Occipital lobe (tissue), 1 donor: ENCODE measurements at regions not wholly inside any gene's neighbourhood (a gene's known extent, or its start where the extent isn't known, plus 50 kb on each side); places are given as distances from the start of the nearest gene placed in this dataset.

Source experiments
- DNase-seq: peaks from one replicate; lab custom pipeline; 2025; lab: John Stamatoyannopoulos, UW

DNA sequence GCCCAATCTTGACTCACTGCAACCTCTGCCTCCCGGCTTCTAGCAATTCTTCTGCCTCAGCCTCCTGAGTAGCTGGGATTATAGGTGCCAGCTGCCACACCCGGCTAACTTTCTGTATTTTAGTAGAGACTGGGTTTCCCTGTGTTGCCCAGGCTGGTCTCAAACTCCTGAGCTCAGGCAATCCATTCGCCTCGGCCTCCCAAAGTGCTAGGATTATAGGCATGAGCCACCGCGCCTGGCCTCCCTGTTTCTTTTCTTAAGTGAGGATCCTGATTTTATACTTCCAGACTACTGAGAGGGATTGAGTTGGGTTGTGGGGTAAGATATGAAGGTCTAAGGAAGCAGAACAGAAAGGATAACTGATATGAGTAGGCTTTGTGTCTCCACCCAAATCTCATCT is 106.8 kb downstream of the CNTN3 start:
- DNase-seq: no peak

DNA sequence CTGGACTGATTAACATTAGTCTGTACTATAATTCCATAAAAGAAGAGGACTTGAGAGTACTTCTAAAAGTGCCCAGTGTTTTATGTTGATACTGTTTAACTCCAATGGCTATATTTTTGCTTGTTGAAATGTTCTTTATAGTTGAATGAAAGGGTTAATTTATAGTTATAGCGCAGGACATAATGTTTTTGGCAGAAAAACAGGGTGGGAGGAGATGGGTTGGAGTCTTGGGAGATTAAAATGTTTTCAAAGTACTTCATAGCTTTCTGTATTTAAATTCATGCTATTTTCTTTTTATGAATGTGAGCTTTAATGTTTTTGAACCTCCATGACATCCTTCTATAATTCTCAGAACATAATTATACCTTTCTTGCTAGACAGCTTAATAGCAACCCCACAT is 108.2 kb downstream of the CNTN3 start:
- DNase-seq: no peak

DNA sequence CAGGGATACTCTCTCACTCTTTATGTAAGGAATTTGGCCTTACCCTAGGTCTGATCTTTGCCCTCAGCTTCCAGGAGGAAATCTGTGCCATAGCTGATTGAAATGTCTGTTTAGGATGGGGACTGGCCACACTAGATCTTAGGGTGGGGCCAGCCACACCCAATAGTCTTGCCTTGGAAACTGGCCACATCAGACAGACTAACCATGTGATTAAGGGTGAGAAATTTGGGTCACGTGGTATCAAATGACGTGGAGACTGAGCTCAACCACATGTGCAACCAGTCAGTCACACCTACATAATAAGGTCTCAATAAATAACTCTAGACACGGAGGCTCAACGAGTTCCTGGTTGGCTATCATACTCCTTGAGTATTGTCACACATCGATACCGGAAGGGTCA is 113.5 kb downstream of the CNTN3 start:
- DNase-seq: no peak

DNA sequence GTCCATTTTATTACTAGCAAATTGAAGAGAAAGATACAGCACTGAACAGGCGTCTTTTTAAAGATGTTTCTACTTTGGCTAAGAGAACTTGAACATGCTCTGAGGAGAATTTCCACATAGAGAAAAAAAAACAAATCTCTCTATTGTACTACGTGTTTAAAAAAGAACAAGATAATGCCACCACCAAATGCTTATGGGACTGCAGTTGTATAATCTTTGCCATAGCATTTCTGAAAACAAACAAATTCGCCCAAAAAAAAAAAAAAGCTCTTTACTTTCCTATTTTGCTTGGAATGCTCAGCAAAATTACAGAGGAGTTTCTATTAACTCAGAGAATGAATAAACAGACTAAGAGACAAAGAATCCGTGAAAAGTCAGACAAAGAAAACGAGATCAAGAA is 114.2 kb downstream of the CNTN3 start:
- no peak for DNase-seq

DNA sequence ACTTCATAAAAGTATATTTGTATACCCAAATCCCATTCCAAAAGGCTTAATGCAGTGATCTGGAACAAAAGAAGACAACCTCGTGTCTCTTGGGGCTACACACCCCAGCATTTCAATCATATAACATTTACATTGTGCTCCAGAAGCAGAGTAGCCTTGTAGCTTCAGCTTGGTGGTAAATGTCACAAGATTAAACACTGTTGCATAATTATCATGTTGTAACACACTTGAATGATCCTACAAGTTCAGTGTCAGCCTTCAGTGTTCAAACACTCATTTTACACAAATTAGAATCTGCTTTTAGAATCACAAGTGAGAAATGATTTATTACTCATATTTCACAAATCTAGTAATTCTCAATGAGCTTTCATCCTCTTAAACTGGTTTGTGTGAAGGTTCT is 122.6 kb downstream of the CNTN3 start:
- no peak for DNase-seq

DNA sequence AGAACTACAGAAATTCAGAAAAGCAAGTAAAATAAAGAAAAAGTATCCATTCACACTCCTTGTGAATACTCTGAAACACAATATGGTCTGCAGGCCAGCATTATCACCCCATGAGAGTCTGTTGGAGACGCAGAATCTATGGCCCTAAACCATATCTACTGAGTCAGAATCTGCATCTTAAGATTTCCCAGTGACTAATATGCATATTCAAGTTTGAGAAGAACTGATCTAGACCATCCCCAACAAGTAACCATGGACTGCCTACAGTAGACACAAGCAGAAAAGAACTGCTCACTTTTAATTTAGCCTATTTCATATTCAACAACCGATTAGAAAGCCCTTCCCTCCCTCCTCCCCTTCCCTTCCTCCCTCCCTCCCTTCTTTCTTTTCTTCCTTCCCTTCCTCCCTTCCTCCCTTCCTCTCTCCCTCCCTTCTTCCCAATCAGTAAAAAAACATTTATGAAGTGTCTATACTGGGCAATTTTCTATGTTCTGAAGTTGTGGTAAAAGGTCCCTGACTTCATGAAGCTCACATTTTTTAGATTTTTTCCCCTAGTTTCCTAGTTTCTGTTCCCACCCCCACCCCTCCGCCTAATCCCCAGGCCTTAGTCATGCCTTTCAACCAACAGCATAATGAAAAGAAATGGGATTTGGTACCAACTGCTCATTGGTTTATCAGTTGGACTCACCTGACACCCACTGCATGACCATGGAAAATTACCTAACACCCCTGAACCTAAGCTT is 125.2 kb downstream of the CNTN3 start:
- DNase-seq: no peak

DNA sequence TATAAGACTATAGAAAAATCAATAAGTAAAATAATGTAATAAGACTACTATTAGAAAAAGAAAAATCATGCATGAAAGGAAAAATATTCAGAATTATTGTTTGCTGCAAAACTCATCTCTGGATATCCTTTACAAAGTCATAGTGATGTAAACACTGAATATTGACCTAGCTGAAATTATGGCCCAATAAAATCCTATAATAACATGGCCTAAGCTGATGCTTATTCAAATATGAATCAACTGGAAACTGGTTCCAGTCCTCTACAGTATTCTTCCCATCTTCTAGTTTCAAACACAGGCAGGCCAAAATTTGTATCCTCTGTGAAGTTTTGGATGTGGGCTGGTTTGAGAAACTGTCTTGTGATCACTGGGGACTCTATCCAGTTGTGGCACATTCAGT is 134.5 kb downstream of the CNTN3 start:
- DNase-seq: no peak

DNA sequence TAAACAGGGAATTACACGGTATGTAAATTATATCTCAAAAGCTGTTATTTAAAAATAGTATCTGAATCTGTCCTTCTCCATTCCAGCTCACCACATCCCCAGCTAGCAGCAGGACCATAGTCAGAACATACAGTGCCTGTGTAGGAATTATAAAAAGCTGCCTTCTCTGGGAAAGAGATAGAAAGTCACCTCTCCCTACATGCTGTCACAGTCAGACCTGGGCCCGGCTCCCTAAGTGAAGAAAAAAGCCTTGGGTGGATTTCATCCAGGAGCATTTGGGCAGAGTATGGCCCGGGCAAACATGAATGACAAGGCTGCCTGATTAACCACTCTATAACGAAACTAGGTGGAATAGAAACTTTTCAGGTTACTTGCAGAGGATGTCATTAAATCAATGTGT is 144.1 kb downstream of the CNTN3 start:
- DNase-seq: no peak

DNA sequence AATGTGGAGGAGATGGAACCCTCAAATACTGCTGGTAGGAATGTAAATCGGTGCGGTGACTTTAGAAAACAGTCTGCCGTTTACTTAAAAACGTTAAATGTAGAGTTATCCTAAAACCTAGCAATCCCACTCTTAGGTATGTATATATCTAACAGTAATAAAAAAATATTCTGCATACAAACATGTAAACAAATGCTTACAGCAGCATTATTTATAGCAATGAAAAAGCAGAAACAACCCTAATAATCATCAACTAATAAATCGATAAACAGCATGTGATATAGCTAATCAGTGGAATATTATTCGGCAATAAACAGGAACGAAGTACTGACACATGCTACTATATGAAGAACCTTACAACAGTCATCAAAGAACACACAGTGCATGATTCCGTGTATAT is 144.7 kb downstream of the CNTN3 start:
- DNase-seq: no peak

DNA sequence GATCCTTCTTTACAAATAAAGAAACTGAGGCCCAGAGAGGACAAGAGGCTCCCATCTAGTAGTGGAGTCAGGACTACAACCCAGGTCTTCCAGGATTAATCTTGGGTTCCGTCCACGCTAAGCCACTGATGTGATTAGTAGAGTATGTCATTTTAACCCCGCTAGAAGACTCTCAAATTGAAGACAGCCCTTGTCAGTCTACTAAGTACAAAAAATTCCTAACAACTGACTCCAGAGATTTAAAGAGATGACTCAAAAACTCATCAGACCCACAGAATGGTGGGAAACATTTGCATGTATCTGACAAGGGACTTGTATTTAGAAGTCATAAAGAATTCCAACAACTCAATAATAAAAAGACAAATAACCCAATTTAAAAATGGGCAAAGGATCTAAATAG is 145.3 kb downstream of the CNTN3 start:
- no peak for DNase-seq

DNA sequence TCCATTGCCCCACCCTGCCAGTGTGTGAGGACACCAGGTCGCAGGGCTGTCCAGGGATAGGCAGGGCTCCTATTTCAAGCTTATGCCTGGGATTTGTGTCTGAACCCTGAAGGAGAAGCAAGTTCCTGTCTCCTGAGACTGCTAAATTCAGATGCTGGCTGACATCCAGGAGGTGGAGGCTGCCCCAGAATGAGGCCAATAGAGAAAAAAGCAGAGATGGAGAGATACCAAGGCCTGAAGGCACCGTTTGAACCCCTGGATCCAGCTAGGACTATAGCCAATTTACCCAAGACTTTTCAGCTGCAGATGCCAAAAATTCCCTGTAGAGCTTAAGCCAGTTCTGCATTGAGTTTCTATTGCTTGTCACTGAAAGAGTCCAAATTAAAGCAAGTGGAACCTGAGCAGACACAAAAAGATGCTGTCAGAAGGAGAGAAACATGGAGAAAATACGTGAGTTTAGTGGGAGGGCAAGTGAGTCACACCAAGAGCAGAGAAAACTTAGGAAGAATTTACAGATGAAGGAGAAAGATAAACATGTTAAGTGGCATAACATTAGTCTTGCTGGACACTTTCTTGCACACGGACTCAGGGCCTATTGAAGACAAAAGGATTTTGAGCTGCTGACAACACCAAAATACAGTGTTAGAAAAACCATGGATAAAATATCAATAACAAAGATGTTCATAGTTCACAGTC is 148.6 kb downstream of the CNTN3 start:
- peak; percentile 21 for DNase-seq

DNA sequence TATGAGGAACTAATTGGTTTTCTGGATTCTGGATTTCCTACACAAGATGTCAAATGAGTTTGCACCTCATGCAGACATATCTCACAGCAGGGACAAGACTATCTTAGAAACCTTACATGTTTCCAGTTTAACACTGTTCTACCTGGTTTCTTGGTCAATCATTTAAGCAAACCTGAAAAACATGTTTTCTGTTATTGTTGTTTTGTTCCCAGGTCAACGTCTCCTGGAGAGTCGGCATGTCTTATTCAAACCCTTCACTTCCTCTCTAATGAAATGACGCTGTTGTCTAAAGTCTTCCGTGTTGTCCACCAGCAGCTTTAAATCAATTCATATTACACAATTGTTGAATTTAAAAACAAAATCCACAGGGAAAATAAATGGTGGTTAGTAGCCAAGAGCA is 150.9 kb downstream of the CNTN3 start:
- DNase-seq: no peak

DNA sequence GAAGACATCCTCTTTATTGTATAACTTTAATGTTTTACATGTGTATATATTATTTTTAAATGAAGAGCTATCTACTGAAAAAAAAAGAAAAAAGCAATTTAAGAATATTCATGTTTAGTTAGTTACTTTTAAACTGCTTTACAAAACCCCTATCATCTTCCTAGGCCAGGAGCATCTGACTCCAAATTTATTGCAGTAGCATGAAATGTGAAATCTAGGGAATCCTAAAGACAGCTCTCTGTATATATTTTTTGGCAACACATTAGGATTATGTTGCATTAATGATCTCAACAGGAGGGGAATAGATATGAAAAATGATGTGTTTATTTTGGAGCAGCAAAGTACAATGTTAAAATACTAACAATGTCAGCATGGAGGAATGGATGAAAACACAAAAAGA is 158.3 kb downstream of the CNTN3 start:
- DNase-seq: no peak

DNA sequence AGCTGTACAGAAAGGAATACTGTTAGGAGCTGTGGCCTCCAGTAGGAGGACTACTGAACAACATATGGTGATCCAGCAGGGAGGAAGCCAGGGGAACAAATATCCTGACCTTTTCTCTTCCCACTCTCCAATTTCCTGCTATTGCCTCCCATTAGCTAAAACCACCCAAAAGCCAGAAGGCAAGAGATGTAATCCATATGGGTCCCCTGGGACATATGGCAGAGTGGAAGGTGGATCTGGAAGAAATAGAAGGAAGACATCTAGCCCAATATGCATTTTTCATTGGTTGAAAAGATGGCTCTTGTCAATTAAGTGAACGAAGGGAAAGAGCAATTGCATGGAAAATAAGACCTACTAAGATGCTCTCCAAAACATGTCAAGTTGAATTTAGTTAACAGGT is 167.2 kb downstream of the CNTN3 start:
- no peak for DNase-seq

DNA sequence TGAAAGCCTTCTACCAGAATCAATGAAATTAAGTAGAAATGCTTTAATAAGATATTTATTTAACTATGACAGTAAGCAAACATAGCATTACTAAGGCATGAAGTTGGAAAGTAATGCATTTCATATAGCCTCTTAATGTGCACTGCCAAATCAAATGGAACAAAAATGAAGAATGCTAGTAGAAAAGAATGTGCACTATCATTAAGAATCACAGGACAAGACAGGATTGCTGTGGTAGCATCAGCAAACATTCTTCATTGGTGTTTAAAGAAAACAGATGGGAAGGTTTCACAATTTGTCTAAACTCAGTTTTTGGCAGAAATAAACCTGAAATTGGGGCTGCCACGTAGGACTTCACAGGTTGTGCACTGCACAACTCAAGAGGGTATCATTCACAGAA is 168.9 kb downstream of the CNTN3 start:
- no peak for DNase-seq

DNA sequence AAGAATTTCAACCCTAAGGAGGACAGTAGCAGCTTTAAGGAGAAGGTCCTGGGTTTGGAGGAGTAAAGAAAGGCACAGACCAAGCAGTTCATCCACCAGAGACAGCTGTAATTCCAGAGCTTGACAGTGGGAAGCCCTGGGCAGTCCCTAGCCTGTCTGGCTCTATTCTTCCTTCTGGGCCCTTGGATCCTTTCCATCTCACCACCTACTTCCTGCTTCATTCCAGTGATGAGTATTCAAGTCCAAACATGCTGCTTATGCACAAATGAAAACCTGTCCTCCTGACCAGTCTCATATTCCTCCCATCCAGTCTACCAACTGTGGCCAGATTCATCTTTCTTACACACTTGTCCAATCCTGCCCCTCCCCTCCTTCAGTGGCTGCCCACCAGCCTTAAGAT is 171.4 kb downstream of the CNTN3 start:
- no peak for DNase-seq

DNA sequence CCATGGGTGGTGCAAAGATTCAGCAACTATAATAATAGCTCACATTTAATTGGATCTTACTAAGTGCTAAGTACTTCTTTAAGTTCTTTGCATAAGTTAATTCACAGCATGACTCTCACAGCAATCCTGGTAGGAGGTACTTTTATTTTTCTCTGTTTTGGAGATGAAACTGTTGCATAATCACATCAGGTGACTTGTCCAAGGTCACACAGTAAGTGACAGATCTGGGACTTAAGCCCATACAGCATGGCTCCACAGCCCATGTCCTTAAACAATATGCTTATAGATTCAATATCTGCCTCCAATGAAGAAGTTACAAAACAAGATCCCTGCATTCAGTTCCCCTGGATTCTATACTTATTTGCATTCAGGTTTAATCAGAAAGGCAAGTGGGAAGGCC is 171.8 kb downstream of the CNTN3 start:
- DNase-seq: no peak

DNA sequence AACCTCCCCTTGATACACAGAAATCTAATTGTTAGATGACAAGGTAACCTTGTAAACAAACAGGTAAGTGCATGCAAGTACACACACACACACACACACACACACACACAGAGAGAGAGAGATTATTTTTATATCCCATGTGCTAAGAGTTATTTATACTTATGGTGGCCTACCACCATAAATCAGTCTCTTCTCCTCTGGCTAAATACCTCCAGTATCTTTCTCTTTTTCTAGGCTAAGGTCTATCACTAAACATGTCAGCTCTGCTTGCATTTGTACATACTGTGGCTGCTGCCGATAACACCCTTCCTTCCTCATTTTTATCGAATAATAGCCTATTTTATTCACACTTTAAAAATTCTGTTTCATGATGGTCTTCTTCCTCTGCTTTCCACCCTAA is 172.4 kb downstream of the CNTN3 start:
- no peak for DNase-seq

DNA sequence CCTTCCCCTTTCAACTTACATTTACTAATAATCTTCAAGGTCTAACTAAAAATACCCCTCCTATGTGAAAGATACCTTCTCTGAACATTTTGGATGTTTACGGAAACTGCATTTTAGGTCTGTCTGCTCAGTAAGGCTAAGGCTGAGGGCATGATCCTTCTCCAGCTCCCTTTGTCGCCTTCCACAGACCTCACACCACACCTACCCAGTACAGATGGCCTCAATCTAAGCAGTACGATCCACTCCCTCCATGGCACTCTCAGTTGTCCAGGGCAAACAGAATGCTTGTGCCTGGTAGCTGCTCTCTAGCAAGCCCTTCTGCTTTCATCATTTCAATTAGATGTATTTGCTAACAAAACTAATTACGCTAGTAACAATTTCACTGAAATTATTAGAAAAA is 178.3 kb downstream of the CNTN3 start:
- no peak for DNase-seq

DNA sequence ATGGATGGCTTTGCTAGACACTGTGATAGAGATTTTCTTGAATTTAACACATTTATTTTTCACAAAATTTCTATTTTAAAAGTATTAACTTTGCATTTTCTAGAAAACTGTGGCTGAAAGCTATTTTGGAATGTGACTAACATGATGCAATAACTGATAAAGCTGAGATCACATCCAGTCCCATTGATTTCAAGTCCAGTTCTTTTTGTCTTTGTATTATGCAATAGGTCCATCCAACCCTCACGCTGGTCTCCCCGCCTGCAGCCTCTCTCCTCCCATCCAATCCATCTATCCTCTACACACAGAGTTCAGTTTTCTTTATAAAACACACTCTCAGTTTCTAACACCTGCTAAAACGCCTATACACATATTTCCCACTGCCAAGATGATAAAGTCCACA is 178.8 kb downstream of the CNTN3 start:
- no peak for DNase-seq

DNA sequence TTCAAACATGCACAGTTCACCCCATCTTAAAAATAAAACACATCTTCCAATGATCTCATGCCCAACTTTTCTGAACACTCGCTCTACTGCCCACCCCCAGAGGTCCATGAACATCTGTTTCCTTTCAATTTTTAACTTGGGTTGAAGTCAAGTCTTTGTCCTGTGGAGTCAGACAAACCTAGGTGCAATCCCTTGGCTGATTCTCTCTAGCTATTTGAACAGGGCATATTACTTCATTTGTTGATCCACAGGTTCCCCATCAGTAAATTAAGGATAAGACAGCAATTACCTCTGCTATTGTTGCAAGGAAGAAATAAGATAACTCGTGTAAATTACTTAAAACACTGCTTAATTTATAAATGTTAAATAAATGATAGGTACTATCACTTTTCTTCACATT is 180.1 kb downstream of the CNTN3 start:
- DNase-seq: no peak

DNA sequence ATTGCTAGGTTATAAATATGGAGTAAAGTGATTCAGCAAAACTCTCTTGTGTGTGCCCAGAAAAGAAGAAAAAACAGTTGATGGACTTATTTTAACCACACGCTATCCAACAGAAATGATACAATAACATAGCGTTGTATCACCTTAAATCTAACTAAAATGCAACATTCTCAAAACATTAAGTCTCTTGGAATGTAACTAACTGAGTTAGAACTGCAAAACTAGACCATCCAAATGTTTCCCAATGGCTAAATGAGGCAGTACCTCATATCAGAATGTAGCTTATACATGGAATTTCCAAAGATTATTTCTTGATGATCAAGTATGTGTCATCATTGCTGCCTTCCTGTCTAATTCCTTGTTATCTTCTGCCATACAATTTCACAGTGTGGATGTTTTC is 187.9 kb downstream of the CNTN3 start:
- no peak for DNase-seq

DNA sequence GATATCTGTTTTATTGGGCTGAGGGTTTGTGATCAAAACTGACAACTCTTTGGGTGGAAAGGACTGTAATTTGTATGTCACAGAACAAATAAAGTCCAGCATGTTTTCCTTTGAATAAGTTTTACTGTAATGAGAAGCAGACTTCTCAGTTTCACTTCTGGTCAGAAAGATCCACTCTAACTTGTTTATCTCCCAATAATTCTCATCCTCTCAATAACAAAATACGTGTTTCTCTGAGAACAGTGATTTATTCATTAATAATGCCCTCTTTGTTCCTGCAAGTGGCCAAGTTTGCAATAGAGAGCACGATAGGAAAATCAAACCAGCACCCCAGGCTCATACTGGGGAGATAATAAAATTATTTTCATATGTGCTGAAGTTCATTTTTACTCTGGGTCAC is 190.6 kb downstream of the CNTN3 start:
- no peak for DNase-seq
